HepG2 (cell line): ENCODE measurements at regions not wholly inside any gene's neighbourhood (a gene's known extent, or its start where the extent isn't known, plus 50 kb on each side); places are given as distances from the start of the nearest gene placed in this dataset.

ENCODE experiments used
- ATAC-seq: fragments of 200-7000 bp; cut with Tn5 transposase; 3 replicates; pipeline ENCODE4 v1.9.1; 2020; ENCODE audit warnings: mild to moderate bottlenecking, moderate library complexity
- BruUV-seq: library from RNA; stranded (reverse); fragments of 400-500 nt; replicated peaks from 2 replicates; lab custom pipeline; 2021; lab: Mats Ljungman, UMichigan
- CTCF ChIA-PET: fragments of 300-600 bp; formaldehyde crosslinking; extraction: SDS; loops from one replicate; lab custom pipeline; 2021; ENCODE audit warnings: low total read pairs, inconsistent platforms, low intra/inter-chr PET ratio; lab: Yijun Ruan, JAX
- POLR2A ChIA-PET: fragments of 350-600 bp; sonication (Branson Sonifier 250); formaldehyde crosslinking; loops from one replicate; lab custom pipeline; 2020; ENCODE audit warnings: antibody characterized with exemption, inconsistent platforms; lab: Yijun Ruan, JAX
- DNase-seq: peaks from one replicate; pipeline ENCODE4 v3.0.0-alpha.2; 2015; ENCODE audit warnings: low spot score
- FAIRE-seq: peaks from 3 replicates; lab custom pipeline; 2011; peaks lifted over from hg19 to GRCh38; lab: Jason Lieb, UNC
- H2AFZ ChIP-seq: one replicate; pipeline ENCODE4 v1.6.1; 2011; ENCODE audit warnings: low read length, inconsistent platforms
- H3K27ac ChIP-seq: fragments of 300-600 bp; 3 replicates; pipeline ENCODE4 v1.8.0; 2011; ENCODE audit warnings: mixed run types, mild to moderate bottlenecking, mixed read lengths, low read length, inconsistent platforms; ENCODE audit not compliant: insufficient read depth; ENCODE audit errors: extremely low read length
- H3K27me3 ChIP-seq, 2 experiments: fragments of 200-600 bp in 1 of 2; 2 replicates in 1 of 2; 3 replicates in 1 of 2; pipeline versions ENCODE4 v1.6.0 to v1.8.0; 2011; ENCODE audit warnings: low read length in 2 of 2, mild to moderate bottlenecking in 2 of 2, moderate library complexity in 2 of 2, inconsistent platforms in 1 of 2; ENCODE audit not compliant: insufficient read depth in 2 of 2, control insufficient read depth in 1 of 2
- H3K36me3 ChIP-seq, 2 experiments: fragments of 200-600 bp in 1 of 2; replicated peaks in 1 of 2; 2 replicates in 1 of 2; 3 replicates in 1 of 2; pipeline versions ENCODE4 v1.5.1 to v1.8.0; 2011; ENCODE audit warnings: low read length in 2 of 2, inconsistent platforms in 1 of 2; ENCODE audit not compliant: insufficient read depth in 2 of 2, control insufficient read depth in 1 of 2
- H3K4me1 ChIP-seq: 2 replicates; pipeline ENCODE4 v1.5.1; 2012; ENCODE audit warnings: low read length, inconsistent platforms; ENCODE audit not compliant: insufficient read depth
- H3K4me2 ChIP-seq: 2 replicates; pipeline ENCODE4 v1.6.0; 2011; ENCODE audit warnings: low read depth, low read length, inconsistent platforms
- H3K4me3 ChIP-seq, 3 experiments: fragments of 200-600 bp in 1 of 3; sonication (generic), shearing (Covaris generic) in 1 of 3; replicated peaks in 1 of 3; 2 replicates each; pipeline ENCODE4 v1.5.1; 2011 to 2016; ENCODE audit warnings: low read length in 3 of 3, inconsistent platforms in 2 of 3, low read depth in 2 of 3, mild to moderate bottlenecking in 2 of 3, control low read depth in 1 of 3, mixed read lengths in 1 of 3; ENCODE audit not compliant: insufficient read depth in 1 of 3
- H3K79me2 ChIP-seq: one replicate; pipeline ENCODE4 v1.6.1; 2011; ENCODE audit warnings: low read length, inconsistent platforms; ENCODE audit not compliant: insufficient read depth
- H3K9ac ChIP-seq: 2 replicates; pipeline ENCODE4 v1.6.0; 2011; ENCODE audit warnings: mild to moderate bottlenecking, low read depth, low read length, inconsistent platforms; ENCODE audit not compliant: insufficient read depth
- H3K9me3 ChIP-seq: 2 replicates; pipeline ENCODE4 v1.5.1; 2012; ENCODE audit warnings: mild to moderate bottlenecking, low read length
- H4K20me1 ChIP-seq: 2 replicates; pipeline ENCODE4 v1.6.0; 2011; ENCODE audit warnings: inconsistent platforms, mild to moderate bottlenecking, low read length, moderate library complexity; ENCODE audit not compliant: insufficient read depth
- CEBPG ChIP-seq: IDR thresholded peaks from 2 replicates; pipeline ENCODE4 v1.6.1; 2016
- FOSL1 ChIP-seq: sonication (generic); formaldehyde crosslinking; IDR thresholded peaks from 2 replicates; pipeline ENCODE4 v1.9.0; 2021; ENCODE audit warnings: missing genetic modification reagents, borderline replicate concordance
- GMEB1 ChIP-seq: sonication (generic); formaldehyde crosslinking; IDR thresholded peaks from 2 replicates; pipeline ENCODE4 v1.5.1; 2020; ENCODE audit warnings: missing genetic modification reagents, mild to moderate bottlenecking, borderline replicate concordance
- KLF12 ChIP-seq: sonication (generic); formaldehyde crosslinking; IDR thresholded peaks from 2 replicates; pipeline ENCODE4 v1.4.0; 2020; ENCODE audit warnings: missing genetic modification reagents, borderline replicate concordance
- KLF16 ChIP-seq, 2 experiments: sonication (generic) in 1 of 2; formaldehyde crosslinking in 1 of 2; IDR thresholded peaks; 2 replicates each; pipeline versions ENCODE4 v1.6.1 to v1.8.0; 2016 to 2023; ENCODE audit warnings: missing genetic modification reagents in 2 of 2, missing compliant biosample characterization in 1 of 2
- NCOA2 ChIP-seq: sonication (generic); formaldehyde crosslinking; IDR thresholded peaks from 2 replicates; pipeline ENCODE4 v1.8.0; 2022; ENCODE audit warnings: inconsistent platforms
- PAF1 ChIP-seq: IDR thresholded peaks from 2 replicates; pipeline ENCODE4 v1.6.1; 2016; ENCODE audit warnings: missing genetic modification reagents, missing compliant biosample characterization
- PAXIP1 ChIP-seq: sonication (generic); formaldehyde crosslinking; conservative IDR thresholded peaks from 2 replicates; pipeline ENCODE4 v1.4.0; 2020; ENCODE audit warnings: mild to moderate bottlenecking, missing genetic modification reagents, moderate library complexity
- RNF219 ChIP-seq: sonication (generic); formaldehyde crosslinking; IDR thresholded peaks from 2 replicates; pipeline ENCODE4 v1.5.0; 2020; ENCODE audit warnings: mild to moderate bottlenecking, missing genetic modification reagents
- SIX1 ChIP-seq: sonication (generic); formaldehyde crosslinking; IDR thresholded peaks from 2 replicates; pipeline ENCODE4 v1.4.0; 2020; ENCODE audit warnings: missing genetic modification reagents, borderline replicate concordance
- ZBTB10 ChIP-seq: sonication (generic); formaldehyde crosslinking; IDR thresholded peaks from 2 replicates; pipeline ENCODE4 v1.4.0; 2020; ENCODE audit warnings: missing genetic modification reagents, borderline replicate concordance
- ZFP37 ChIP-seq: sonication (generic); formaldehyde crosslinking; IDR thresholded peaks from 2 replicates; pipeline ENCODE4 v1.4.0; 2020; ENCODE audit warnings: missing genetic modification reagents, borderline replicate concordance
- ZNF263 ChIP-seq: sonication (generic); formaldehyde crosslinking; IDR thresholded peaks from 2 replicates; pipeline ENCODE4 v1.4.0; 2020; ENCODE audit warnings: missing genetic modification reagents
- ZNF546 ChIP-seq: sonication (generic); formaldehyde crosslinking; conservative IDR thresholded peaks from 2 replicates; pipeline ENCODE4 v1.8.1; 2023; ENCODE audit warnings: mild to moderate bottlenecking, missing genetic modification reagents
- WGBS: methylation state at CpG from one replicate; pipeline ENCODE4 v1.1.6; 2017; ENCODE audit warnings: low lambda C conversion rate; 5-methylcytosine and 5-hydroxymethylcytosine counted together
- in situ Hi-C: cut with HindIII; loops from 2 replicates; pipeline ENCODE4 v1.10.0; 2017; ENCODE audit warnings: low pct_unique_long_range_greater_than_20kb; ENCODE audit not compliant: extremely low pct_ligation_motif_present
- intact Hi-C: fragments of 100-400 bp; cut with micrococcal nuclease; formaldehyde crosslinking; loops from one replicate; pipeline ENCODE4 v1.10.0; 2022; ENCODE audit not compliant: unreplicated experiment

- Histone ChIP-seq H3K79me2 (no peaks in the 10 kb centered on the region), H3K4me3 (no peak overlapping the region), H3K36me3 (no peaks in the 10 kb centered on the region), H3K4me2 (no peak overlapping the region), H3K27me3 (no peaks in the 10 kb centered on the region), H3K9me3 (no peaks in the 10 kb centered on the region), H3K4me1 (no peaks in the 10 kb centered on the region), H2AFZ (no peak overlapping the region), H3K9ac (no peak overlapping the region), H3K27ac (no peak overlapping the region), H4K20me1 (no peaks in the 10 kb centered on the region)
- ATAC-seq (no peak), DNase-seq (no peak), FAIRE-seq (no peak)
- no TSS peak for BruUV-seq
- intact Hi-C loops: no loop called here
- POLR2A ChIA-PET: no interaction called here
- 0% methylated on average over 2 of the region's 2 CpGs for WGBS
- in situ Hi-C loops: no loop called here
- CTCF ChIA-PET: no interaction called here
- no peak for TF ChIP-seq NCOA2 (CRISPR knock-in tag)
- no peak for TF ChIP-seq RNF219 (CRISPR knock-in tag)
- no peak for TF ChIP-seq ZBTB10 (CRISPR knock-in tag)
- TF ChIP-seq ZNF263 (CRISPR knock-in tag): no peak
- no peak for TF ChIP-seq KLF12 (CRISPR knock-in tag)
- TF ChIP-seq SIX1: no peak
- no peak for TF ChIP-seq PAF1 (CRISPR knock-in tag)
- TF ChIP-seq CEBPG (CRISPR knock-in tag): no peak
- TF ChIP-seq ZFP37 (CRISPR knock-in tag): no peak
- TF ChIP-seq KLF16 (CRISPR knock-in tag; IDR thresholded peaks at IDR 0.05): no peak
- no peak for TF ChIP-seq PAXIP1
- TF ChIP-seq ZNF546 (CRISPR knock-in tag): no peak
- no peak for TF ChIP-seq GMEB1
- TF ChIP-seq FOSL1 (CRISPR knock-in tag): no peak
These were observed 126.9 kb upstream of the RBM19 start for GRCh38 chr12:114092981-114093380.
